NCI-H526 treated with DMSO at 0.1 percent for 48 hours (cell line): ENCODE measurements at regions not wholly inside any gene's neighbourhood (a gene's known extent, or its start where the extent isn't known, plus 50 kb on each side); places are given as distances from the start of the nearest gene placed in this dataset.
A peak's percentile ranks its signal among the peaks of the same experiment; 100 is the strongest.

Experiments used
- DNase-seq: peaks from one replicate; lab custom pipeline; 2025; lab: John Stamatoyannopoulos, UW

DNA sequence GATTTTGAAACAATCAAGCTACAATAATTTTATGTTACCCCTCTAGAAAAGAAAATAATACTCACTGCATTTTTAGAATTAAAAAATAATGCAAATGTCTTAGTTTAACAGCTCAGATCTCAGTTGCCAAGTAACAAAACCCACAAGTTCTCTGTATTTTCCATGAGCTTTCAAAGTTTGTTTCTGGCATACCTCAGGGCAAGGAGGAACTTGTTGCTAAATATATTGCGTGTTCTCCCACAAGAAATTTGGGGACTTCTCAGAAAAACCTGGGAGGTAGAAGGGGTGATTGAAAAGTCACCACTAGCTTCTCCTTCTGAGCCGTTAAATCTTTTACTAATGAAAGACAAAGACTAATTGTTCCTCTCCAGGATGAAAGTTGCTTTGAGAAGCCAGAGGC lies 236.8 kb upstream of the MARCKS start:
- DNase-seq, result no peak

- DNase-seq, result no peak
Measured at GRCh38 chr6:113622254-113622653, 234.9 kb upstream of the MARCKS start.

- no peak for DNase-seq
Measured at GRCh38 chr6:113623129-113623528, 234.0 kb upstream of the MARCKS start.

GRCh38 chr6:113625850-113626249 lies 231.3 kb upstream of the MARCKS start:
- DNase-seq, result no peak

GRCh38 chr6:113626475-113626874 lies 230.7 kb upstream of the MARCKS start:
- no peak for DNase-seq

DNA sequence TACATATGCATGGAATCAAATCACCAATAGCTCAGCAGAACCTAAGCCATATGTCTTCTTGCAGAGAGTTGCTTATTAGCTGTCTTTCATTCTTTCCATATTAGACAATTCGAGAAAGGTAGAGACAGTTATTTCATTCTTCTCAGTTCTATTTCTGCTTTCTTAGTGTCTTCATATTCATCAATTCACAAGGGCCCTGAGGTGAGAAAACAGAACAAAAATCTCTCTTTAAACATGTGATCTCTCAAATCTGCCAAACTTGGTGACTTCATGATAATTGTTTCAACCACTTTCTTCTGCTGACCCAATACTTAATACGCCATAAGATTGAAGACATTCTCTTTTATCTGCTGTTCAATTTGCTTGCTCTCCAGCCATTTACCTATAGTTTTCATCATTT lies 229.7 kb upstream of the MARCKS start:
- DNase-seq, result no peak

- DNase-seq, result no peak
Measured at GRCh38 chr6:113629256-113629655, 227.9 kb upstream of the MARCKS start.

DNA sequence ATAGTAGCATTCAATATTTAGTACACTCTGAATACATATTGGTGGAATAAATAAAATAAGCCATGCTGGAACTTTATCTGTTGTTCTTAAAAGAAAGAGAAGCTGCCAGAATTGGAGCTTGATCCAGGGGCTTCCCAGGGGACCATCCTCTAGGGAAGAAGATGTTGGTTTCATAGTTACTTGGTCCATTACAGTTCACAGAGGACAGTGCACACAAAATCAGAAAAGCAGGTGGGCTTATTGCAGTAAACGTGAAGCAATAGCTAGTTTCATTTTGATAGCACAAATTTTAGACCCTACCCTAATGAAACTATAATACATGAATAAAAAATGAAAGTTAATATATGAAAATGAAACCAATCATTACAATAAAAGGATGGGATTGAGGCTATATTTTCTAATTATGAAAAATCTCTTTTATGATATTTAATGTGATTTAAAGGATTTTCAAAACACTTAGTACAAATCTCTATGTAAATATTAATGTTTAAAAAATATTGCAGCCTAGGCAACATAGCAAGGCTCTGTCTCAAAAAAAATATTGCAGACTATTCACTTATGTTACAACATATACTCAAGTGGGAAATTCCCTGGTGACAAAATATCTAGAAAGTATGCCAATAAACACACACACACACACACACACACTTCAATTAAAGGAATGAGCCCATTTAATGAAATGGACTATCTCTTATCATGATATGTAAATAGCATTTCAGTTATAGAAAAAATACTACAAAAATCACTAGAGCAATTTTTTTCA lies 227.0 kb upstream of the MARCKS start:
- no peak for DNase-seq

DNA sequence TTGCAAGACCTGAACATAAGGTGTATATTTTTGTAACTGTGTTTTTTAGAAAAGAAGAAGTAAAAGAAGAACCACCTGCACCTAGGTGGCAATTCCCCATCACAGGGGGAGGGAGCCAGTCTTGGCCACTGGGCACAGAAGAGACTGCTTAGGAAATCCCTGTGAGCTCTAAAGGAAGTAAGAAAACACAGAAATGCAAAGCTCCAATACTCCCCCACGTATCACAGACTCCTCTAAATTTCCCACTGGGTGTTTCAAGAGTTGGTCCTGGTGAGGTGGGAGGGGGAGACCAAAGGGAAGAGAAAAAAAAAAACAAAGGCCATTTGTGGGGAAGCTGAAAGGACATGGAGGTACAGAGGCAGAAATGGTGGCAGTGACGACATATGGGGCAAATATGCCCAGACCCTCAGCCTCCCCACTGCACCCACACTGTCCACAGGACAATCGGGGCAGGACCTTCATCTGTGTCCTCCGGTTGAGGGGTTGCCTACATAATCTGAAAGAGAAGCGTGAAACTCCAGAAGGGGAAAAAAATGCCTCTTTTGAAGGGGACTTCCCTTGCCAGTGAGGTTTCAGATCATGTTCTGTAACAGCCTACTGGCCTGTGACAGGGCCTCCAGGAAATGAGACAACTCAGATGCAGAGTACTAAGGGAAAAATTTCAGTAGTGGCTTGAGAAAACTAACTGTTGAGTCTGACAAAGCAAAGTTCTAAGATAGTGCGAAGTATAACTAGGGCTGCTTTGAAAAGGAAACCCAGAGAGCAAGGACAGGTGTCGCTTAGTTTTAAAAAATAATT lies 226.2 kb upstream of the MARCKS start:
- no peak for DNase-seq

GRCh38 chr6:113631666-113632065 lies 225.5 kb upstream of the MARCKS start:
- DNase-seq, result no peak

DNA sequence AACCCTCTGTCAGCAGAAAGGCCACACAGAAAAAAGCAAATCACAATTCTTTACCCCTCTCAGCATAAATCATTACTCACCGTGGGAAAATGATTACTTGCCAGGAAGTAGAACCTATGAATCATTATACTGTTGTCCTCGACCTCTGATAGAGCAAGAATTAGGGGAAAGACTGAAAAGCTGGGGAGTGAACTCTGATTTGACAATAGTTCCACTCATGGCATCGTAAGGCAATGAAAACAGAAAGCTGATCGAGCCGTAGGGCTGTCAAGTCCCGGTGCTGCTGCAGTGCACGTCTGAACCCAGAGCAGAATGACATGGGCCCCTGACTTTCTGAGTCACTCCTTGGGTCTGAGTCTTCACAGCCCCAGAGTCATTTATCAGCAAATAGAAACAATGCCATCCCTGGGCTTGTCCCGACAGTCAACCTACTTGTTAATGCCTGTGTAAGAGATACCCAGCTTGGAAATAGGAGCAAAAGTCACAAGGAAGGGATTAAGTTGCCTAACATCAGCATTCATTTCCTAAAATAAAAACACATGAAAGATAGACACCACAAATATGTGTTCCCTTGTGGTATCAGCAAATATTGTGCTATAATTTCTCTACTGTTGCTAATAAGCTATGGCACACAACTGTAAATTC lies 224.8 kb upstream of the MARCKS start:
- no peak for DNase-seq

DNA sequence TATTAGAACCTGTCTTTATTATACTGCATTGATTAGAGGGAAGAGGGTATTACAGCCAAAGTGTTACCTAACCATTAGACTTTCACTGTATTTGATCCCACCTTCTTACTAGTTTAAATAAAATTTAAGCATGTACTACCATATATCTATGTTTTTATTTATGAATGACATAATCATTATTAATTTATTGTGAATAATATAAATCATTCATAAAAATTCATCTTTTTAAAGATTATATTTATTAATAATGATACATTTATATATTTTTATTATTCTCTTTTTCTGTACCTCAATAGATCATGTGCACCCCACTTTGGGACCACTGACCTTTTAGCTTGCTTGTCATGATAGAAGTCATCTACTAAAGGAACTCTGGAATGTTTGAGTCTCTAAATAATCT lies 223.5 kb upstream of the MARCKS start:
- no peak for DNase-seq

DNA sequence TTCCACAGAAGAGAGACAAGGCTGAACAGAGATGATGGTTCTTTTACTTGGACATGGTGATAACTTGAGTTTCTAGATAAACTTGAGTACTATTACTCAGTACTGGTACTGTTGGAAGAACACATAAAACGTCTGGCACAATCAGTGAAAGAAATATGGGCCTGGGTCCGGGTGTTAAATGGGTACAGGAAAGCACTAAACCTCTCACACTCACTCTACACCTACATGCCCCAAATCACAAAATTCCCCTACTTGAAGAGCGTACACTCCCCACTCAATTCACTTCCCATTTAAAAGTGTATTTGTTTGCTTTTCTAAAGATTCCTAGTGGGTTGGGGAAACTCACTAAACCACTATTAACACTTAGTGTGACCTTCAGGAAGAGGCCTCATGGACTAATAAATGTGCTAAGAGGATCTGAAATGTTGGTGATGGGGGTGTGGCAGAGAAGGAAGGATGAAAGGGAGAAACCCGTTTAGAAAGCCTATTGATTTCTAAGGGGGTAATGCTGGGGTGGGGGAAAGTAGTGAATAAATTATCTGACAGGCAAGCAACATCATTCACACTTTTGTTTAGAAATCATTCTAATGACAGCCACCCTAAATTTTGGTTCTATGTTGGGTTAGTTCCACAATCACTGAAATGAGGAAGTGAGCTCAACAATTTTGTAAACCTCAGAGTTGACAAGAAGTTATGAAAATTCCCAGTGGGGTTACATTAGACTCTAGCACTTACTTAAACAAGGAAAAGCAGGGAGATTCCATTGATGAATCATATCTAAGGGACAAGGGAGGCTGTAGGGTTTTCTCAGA lies 222.6 kb upstream of the MARCKS start:
- no peak for DNase-seq

DNA sequence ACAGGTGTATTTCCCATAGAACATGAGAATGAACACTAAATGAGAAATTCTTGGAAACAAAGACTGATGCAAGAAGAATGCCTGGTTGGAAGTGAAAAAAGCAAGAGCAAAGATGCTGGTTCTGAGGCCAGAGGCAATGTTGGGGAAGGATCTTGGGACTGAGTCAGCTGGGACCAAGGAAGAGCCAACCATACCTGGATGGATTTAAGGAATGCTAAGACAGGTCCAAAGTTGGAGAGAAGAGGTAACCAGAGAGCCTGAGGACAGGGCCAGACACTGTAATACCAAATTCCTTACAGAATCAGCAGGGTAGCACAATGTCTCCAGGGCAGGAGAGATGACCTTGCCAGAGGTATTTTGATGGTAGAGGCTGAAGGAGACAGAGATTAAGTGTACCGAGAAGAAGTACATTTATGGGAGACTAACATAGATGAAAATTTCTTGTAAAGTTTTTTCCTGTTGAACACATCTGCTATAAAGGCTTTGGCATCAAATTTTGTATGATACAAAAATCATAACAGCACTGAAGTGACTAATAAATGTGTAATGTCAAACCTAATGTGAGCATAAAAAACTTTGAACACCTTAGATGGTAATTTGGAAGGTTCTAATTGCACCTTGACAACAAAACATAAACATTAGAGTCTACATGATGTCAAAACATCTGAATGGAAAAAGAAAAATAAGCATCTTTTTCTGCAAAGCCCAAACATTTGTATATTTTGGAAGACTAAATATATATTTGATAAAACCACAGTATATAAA lies 221.7 kb upstream of the MARCKS start:
- DNase-seq, result no peak

GRCh38 chr6:113636357-113636824 lies 220.8 kb upstream of the MARCKS start:
- no peak for DNase-seq

GRCh38 chr6:113640051-113640450 lies 217.1 kb upstream of the MARCKS start:
- DNase-seq, result no peak

DNA sequence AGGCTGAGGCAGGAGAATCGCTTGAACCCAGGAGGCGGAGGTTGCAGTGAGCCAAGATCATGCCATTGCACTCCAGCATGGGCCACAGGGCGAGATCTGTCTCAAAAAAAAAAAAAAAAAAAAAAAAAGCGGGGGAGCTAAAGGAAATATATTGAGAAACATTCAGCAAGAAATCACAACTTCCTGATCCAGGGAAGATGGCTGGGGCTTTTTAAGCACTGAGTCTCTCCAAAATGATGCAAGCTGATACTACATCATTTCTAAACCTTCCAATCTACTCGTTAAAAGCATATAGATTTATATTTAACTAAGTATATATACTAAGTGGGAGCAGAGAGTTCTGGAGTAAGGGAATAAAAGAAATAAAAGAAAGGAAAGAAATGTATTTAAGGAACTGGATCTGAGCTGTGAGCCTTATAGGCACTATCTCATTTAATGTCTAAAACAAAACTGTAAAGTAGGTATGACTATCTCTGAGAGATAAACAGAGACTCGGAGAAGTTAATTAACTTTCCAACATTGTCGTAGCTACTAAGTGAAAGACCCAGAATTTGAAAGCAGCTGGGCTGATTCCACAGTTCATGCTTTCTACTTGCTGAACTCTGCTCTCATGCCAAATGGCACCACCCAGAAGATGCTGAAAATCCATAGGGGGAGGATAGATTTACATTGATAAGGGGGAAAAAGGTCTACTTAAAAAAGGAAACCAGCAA lies 215.0 kb upstream of the MARCKS start:
- no peak for DNase-seq

- peak; percentile 98 for DNase-seq
Measured at GRCh38 chr6:113642714-113643406, 214.3 kb upstream of the MARCKS start.

DNA sequence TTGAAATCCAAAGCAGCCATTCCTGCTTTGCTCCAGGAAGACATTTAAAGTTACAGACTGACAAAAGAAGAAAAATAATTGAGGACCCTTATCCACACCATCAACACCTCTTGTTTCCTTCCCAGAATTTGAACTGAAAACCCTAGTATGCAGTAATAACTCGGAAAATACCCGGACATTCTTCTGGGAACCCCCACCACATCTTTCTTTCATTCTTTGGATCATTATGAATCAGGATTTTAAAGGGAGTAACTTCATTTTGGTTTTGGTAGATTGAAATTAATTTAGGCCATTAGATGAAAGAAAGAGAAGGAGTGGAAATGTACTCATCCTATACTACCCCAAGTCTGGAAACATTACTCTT lies 213.8 kb upstream of the MARCKS start:
- peak; percentile 61 for DNase-seq
